ENCODE measurements at regions not wholly inside any gene's neighbourhood (a gene's known extent, or its start where the extent isn't known, plus 50 kb on each side); places are given as distances from the start of the nearest gene placed in this dataset.
"Not testable (repeated sequence)": the region's sequence is repeated elsewhere in the genome, so short reads cannot be mapped to it uniquely, and the experiment has no call there.

DNA sequence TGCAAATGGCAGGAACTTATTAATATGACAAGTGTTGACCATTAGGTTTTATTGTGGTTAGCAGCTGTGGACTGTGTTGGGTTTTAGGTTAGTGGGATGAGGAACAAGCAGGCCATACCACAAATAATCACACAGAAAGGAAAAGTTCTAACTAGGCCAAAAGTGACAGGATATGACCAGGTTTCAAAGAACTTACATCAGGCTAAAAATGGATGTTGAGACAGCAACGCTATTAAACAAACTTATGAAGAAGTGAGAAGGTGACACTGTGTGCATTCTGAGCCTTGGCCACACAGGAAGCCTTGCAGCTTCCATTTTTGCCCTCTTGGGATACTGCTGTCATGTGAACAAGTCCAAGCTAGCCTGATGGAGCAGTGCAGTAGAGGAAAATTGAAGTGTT lies 568.8 kb downstream of the HTR7 start:
- Histone ChIP-seq H3K27ac (ENCODE audit: low read depth, low read length) (peak overlapping the region; percentile 63), H3K79me2 (ENCODE audit: control insufficient read depth, insufficient read depth, low read length, unreplicated experiment) (no peaks in the 10 kb centered on the region), H2AFZ (ENCODE audit: low read length, unreplicated experiment) (peak overlapping the region; percentile 90), H3K4me1 (ENCODE audit: control insufficient read depth, insufficient read depth, low read length, unreplicated experiment) (peaks cover 12% of the 10 kb centered on the region), H3K27me3 (ENCODE audit: insufficient read depth, low read length) (no peaks in the 10 kb centered on the region), H3K4me3 (ENCODE audit: low read depth, low read length) (no peak overlapping the region), H3K36me3 (ENCODE audit: insufficient read depth, low read length) (no peaks in the 10 kb centered on the region)

DNA sequence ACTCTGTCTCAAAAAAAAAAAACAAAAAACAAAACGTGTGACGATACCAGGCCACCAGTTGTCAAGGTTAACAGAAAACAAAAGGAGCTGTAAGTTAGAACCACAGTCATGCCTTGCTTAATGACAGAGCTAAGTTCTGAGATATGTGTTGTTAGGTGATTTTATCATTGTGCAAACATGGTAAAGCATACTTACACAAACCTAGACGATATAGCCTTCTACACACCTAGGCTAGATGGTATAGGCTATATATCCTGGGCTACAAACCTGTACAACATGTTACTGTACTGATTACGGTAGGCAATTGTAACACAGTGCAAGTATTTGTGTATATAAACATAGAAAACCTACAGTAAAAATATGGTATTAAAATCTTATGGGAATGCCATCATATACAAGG lies 564.2 kb downstream of the HTR7 start:
- Histone ChIP-seq H3K27me3 (ENCODE audit: insufficient read depth, low read length) (no peaks in the 10 kb centered on the region), H2AFZ (ENCODE audit: low read length, unreplicated experiment) (no peak overlapping the region), H3K27ac (ENCODE audit: low read depth, low read length) (no peak overlapping the region), H3K4me1 (ENCODE audit: control insufficient read depth, insufficient read depth, low read length, unreplicated experiment) (peaks cover 9% of the 10 kb centered on the region), H3K36me3 (ENCODE audit: insufficient read depth, low read length) (no peaks in the 10 kb centered on the region), H3K79me2 (ENCODE audit: control insufficient read depth, insufficient read depth, low read length, unreplicated experiment) (no peaks in the 10 kb centered on the region), H3K4me3 (ENCODE audit: low read depth, low read length) (no peak overlapping the region)

DNA sequence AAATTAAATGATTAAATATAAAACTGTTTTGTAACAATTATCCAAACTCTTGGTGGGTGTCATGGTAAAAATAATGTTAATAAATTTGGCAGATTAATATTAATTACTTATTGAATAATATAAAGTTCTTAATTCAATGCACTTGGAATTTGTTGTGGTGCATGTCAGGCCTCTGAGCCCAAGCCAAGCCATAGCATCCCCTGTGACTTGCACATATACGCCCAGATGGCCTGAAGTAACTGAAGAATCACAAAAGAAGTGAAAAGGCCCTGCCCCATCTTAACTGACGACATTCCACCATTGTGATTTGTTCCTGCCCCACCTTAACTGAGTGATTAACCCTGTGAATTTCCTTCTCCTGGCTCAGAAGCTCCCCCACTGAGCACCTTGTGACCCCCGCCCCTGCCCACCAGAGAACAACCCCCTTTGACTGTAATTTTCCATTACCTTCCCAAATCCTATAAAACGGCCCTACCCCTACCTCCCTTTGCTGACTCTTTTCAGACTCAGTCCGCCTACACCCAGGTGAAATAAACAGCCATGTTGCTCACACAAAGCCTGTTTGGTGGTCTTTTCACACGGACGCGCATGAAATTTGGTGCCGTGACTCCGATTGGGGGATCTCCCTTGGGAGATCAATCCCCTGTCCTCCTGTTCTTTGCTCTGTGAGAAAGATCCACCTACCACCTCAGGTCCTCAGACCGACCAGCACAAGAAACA lies 562.9 kb downstream of the HTR7 start:
- not testable (repeated sequence) for H3K4me3 ChIP-seq (ENCODE audit: low read depth, low read length); H3K36me3 ChIP-seq (ENCODE audit: insufficient read depth, low read length); H2AFZ ChIP-seq (ENCODE audit: low read length, unreplicated experiment); H3K79me2 ChIP-seq (ENCODE audit: control insufficient read depth, insufficient read depth, low read length, unreplicated experiment); H3K27me3 ChIP-seq (ENCODE audit: insufficient read depth, low read length); H3K27ac ChIP-seq (ENCODE audit: low read depth, low read length); H3K4me1 ChIP-seq (ENCODE audit: control insufficient read depth, insufficient read depth, low read length, unreplicated experiment)

DNA sequence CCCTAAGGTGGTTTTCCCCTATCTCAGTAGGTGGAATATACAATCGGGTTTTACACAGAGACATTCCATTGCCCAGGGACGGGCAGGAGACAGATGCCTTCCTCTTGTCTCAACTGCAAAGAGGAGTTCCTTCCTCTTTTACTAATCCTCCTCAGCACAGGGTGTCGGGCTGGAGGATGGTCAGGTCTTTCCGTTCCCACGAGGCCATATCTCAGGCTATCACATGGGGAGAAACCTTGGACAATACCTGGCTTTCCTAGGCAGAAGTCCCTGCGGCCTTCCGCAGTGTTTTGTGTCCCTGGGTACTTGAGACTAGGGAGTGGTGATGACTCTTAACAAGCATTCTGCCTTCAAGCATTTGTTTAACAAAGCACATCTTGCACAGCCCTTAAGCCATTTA lies 555.8 kb downstream of the HTR7 start:
- not testable (repeated sequence) for H3K4me3 ChIP-seq (ENCODE audit: low read depth, low read length); H2AFZ ChIP-seq (ENCODE audit: low read length, unreplicated experiment); H3K79me2 ChIP-seq (ENCODE audit: control insufficient read depth, insufficient read depth, low read length, unreplicated experiment); H3K27me3 ChIP-seq (ENCODE audit: insufficient read depth, low read length); H3K36me3 ChIP-seq (ENCODE audit: insufficient read depth, low read length); H3K27ac ChIP-seq (ENCODE audit: low read depth, low read length)
- peaks cover 14% of the 10 kb centered on the region for H3K4me1 ChIP-seq (ENCODE audit: control insufficient read depth, insufficient read depth, low read length, unreplicated experiment)

DNA sequence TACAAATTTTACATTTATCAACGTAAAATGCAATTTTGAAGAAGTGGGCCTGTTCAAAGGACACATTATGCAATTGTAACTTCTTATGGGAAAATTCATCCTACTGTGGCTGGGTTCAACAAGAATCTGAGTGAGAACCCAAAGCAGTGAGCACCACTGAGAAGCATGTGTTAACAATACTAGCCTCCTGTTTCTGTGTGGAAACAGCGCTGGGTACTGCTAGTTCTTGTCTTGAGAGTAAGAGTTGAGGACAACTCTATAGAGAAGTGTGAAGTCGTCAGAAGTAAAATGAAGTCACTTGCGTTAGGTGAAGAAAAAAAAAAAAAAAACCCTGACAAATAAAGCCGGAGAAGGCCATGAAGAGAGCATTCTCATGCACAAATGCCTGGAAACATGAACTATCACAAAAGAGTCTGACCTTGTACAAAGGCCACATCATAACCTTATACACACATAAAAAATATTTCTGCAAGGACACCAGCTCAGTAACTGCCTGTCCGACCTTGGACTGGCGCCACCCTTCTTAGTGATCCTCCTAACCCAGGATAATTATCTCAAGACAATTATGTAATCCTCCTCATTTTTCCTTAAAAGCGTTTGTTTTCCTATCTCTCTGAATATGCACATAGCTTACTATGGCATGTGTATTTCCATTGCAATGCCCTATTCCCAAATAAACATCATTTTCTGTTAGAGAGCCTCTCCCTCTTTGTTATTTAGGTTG lies 554.9 kb downstream of the HTR7 start:
- Histone ChIP-seq H3K4me1 (ENCODE audit: control insufficient read depth, insufficient read depth, low read length, unreplicated experiment) (peaks cover 14% of the 10 kb centered on the region), H3K36me3 (ENCODE audit: insufficient read depth, low read length) (no peaks in the 10 kb centered on the region), H2AFZ (ENCODE audit: low read length, unreplicated experiment) (no peak overlapping the region), H3K27me3 (ENCODE audit: insufficient read depth, low read length) (no peaks in the 10 kb centered on the region), H3K79me2 (ENCODE audit: control insufficient read depth, insufficient read depth, low read length, unreplicated experiment) (no peaks in the 10 kb centered on the region), H3K4me3 (ENCODE audit: low read depth, low read length) (no peak overlapping the region), H3K27ac (ENCODE audit: low read depth, low read length) (no peak overlapping the region)

DNA sequence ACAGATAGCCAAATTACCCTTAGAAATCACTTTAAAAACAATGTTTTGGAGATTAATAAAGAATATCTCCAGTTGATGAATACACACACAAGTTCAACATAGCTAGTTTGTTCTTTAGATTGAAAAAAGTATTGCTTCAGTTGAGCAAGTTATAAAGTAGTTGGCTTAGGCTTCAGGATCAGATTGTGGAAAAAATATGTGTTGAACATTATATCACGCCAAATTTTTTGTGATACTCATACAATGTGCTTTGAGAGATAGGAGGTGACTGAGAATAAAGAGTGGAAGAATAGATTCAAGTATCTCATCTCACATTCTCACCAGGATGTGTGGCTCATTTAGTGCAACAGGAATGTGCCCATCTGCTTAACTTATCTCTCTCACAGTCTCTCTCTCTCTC lies 553.3 kb downstream of the HTR7 start:
- H3K27me3 ChIP-seq (ENCODE audit: insufficient read depth, low read length) = no peaks in the 10 kb centered on the region
- H3K79me2 ChIP-seq (ENCODE audit: control insufficient read depth, insufficient read depth, low read length, unreplicated experiment) = no peaks in the 10 kb centered on the region
- H3K4me1 ChIP-seq (ENCODE audit: control insufficient read depth, insufficient read depth, low read length, unreplicated experiment) = peaks cover 14% of the 10 kb centered on the region
- H3K36me3 ChIP-seq (ENCODE audit: insufficient read depth, low read length) = no peaks in the 10 kb centered on the region
- no peak overlapping the region for H3K4me3 ChIP-seq (ENCODE audit: low read depth, low read length)
- no peak overlapping the region for H2AFZ ChIP-seq (ENCODE audit: low read length, unreplicated experiment)
- H3K27ac ChIP-seq (ENCODE audit: low read depth, low read length) = no peak overlapping the region

DNA sequence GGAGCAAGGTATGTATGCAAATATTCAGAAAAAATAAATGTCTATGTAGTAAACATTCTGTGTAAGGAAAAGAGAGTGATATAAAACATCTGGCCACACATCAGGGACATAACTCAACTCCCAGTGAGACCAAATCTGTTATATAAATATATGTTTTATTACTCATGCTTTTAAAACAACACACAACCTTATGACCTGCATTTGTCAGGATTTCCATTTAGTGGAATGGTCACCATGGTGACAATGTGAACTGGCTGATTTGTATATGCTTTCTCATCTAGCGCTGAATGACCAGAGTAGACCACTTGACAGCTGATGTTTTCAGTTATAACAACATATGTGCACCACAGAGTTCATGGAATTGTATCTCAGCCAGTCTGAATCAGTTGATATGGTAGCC lies 551.7 kb downstream of the HTR7 start:
- no peaks in the 10 kb centered on the region for H3K36me3 ChIP-seq (ENCODE audit: insufficient read depth, low read length)
- H3K27me3 ChIP-seq (ENCODE audit: insufficient read depth, low read length) = no peaks in the 10 kb centered on the region
- H3K4me1 ChIP-seq (ENCODE audit: control insufficient read depth, insufficient read depth, low read length, unreplicated experiment) = peaks cover 14% of the 10 kb centered on the region
- H3K27ac ChIP-seq (ENCODE audit: low read depth, low read length) = peak overlapping the region; percentile 59
- H3K4me3 ChIP-seq (ENCODE audit: low read depth, low read length) = no peak overlapping the region
- no peaks in the 10 kb centered on the region for H3K79me2 ChIP-seq (ENCODE audit: control insufficient read depth, insufficient read depth, low read length, unreplicated experiment)
- no peak overlapping the region for H2AFZ ChIP-seq (ENCODE audit: low read length, unreplicated experiment)

DNA sequence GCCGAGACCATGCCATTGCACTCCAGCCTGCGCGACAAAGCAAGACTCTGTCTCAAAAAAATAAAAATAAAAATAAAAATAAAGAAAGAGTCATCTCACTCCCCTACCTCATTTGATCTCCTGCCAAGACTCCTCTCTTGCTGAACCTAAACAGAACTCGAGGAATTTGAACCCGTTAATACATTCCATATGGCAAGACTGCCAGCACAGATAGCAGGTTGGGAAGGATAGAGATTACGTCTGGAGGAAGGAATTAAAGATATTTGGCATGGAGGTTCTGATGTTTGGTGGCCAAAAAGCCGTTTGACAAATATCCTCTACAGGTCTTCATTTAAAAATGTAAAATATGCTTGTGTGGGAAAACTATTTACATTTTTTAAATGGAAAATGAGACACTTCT lies 549.6 kb downstream of the HTR7 start:
- no peak overlapping the region for H3K27ac ChIP-seq (ENCODE audit: low read depth, low read length)
- H3K79me2 ChIP-seq (ENCODE audit: control insufficient read depth, insufficient read depth, low read length, unreplicated experiment) = no peaks in the 10 kb centered on the region
- H3K4me1 ChIP-seq (ENCODE audit: control insufficient read depth, insufficient read depth, low read length, unreplicated experiment) = peaks cover 17% of the 10 kb centered on the region
- H2AFZ ChIP-seq (ENCODE audit: low read length, unreplicated experiment) = no peak overlapping the region
- H3K36me3 ChIP-seq (ENCODE audit: insufficient read depth, low read length) = no peaks in the 10 kb centered on the region
- no peak overlapping the region for H3K4me3 ChIP-seq (ENCODE audit: low read depth, low read length)
- H3K27me3 ChIP-seq (ENCODE audit: insufficient read depth, low read length) = no peaks in the 10 kb centered on the region

DNA sequence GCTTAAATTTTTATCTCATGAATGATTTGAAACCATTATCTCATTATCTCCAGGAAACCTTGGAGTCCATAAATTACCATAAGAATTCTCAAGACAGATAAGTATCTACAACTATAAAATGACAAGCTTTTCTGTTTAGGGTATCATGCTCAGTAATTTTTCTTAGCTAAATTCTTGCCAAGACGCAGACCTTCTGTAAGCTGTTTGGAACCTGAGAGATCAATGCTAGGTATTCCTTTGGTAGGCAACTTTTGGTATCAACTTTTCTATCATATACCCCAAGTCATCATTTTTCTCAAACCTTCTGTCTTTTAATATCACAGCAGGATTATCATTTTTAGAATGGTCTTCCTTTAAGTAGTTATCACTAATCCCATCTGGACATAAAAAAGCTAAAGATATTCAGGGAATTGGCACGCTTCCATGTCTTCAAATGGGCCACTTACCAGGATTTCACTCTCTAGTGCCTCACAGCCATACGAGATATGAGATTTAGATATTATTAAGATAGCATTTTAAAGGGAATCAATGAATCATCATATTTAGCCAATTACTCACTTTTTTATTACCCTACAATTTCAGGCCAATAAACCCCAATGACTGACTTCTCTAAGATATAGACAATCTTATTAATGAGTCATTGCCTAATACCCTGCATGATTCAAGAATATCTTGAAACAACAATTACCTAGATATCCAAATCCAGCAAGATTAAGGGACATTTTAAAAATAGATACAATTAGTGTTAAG lies 544.1 kb downstream of the HTR7 start:
- Histone ChIP-seq H3K4me1 (ENCODE audit: control insufficient read depth, insufficient read depth, low read length, unreplicated experiment) (peaks cover 31% of the 10 kb centered on the region), H3K27ac (ENCODE audit: low read depth, low read length) (peak overlapping the region; percentile 42), H3K79me2 (ENCODE audit: control insufficient read depth, insufficient read depth, low read length, unreplicated experiment) (no peaks in the 10 kb centered on the region), H3K4me3 (ENCODE audit: low read depth, low read length) (peak overlapping the region; percentile 44; the same call in 1 of the 2 replicates), H3K36me3 (ENCODE audit: insufficient read depth, low read length) (no peaks in the 10 kb centered on the region), H3K27me3 (ENCODE audit: insufficient read depth, low read length) (no peaks in the 10 kb centered on the region), H2AFZ (ENCODE audit: low read length, unreplicated experiment) (no peak overlapping the region)

DNA sequence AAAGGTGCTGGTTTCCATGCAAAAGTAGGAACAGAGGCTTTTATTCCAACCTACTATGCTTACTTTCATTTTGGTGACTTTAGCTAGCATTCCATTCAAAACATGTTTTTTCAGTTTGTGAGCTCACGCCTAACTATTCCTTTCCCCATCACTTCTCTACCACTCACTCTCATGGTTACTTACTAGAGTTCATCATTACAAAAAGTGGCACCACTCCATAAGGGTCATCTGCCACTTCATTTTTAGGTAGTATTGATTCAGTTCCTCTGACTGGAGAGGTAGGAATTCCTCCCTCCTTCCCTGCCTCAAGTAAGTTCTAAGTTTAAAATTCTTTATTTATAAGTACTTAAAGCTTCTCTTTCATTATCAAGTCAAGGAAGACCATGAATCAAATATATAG lies 543.1 kb downstream of the HTR7 start:
- H3K36me3 ChIP-seq (ENCODE audit: insufficient read depth, low read length) = no peaks in the 10 kb centered on the region
- H3K4me3 ChIP-seq (ENCODE audit: low read depth, low read length) = peak overlapping the region; percentile 44; the same call in 1 of the 2 replicates
- H3K79me2 ChIP-seq (ENCODE audit: control insufficient read depth, insufficient read depth, low read length, unreplicated experiment) = no peaks in the 10 kb centered on the region
- no peaks in the 10 kb centered on the region for H3K27me3 ChIP-seq (ENCODE audit: insufficient read depth, low read length)
- H3K27ac ChIP-seq (ENCODE audit: low read depth, low read length) = peak overlapping the region; percentile 42
- peaks cover 38% of the 10 kb centered on the region for H3K4me1 ChIP-seq (ENCODE audit: control insufficient read depth, insufficient read depth, low read length, unreplicated experiment)
- H2AFZ ChIP-seq (ENCODE audit: low read length, unreplicated experiment) = no peak overlapping the region

Data from ACC112 (cell line).